ENCODE measurements at regions not wholly inside any gene's neighbourhood (a gene's known extent, or its start where the extent isn't known, plus 50 kb on each side); places are given as distances from the start of the nearest gene placed in this dataset.
A peak's percentile ranks its signal among the peaks of the same experiment; 100 is the strongest.

DNA sequence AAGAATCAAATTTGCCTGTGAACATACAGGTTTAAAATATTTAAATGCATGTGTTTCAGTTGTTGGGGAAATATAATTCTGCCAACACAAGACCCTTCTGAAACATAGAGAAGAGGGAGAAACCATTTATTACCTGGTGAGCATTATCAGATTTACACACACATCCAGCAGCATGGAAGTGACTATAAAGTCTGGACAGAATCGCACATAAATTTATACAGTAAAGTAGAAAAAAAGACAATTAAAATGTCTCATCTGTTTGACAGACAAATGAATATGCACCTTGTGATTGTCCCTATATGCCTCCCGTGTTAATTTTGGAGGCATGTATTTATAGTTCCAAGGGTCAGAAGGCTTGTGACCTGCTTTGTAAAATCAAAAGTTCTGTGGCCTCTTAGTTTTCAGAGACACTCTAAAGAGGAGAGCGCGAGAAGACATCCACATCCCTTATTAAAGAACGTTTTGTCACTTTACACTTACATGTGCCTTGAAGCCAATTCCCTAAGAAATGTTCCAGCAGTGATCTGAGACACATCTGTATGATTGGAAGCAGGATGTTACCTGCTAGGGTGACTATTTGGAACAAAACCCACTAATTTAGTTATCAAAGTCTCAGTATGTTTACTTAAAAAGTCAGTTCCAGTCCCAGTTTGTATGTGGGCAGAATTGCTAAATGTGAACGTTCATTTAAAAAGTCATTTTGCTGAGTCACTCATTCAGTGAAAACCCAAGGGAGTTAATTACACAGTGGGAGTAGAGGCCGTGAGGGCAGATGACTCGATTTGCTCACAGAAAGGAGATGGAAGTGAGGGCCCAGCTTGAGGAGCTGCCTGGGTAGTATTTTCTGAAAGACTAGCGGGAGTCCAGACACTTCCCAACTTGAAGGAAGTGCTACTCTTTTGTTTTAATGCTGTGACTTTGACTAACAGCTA, 527.6 kb upstream of the MEX3C start:
- no peak for DNase-seq (ENCODE audit: low read depth in 2 of 2)

DNA sequence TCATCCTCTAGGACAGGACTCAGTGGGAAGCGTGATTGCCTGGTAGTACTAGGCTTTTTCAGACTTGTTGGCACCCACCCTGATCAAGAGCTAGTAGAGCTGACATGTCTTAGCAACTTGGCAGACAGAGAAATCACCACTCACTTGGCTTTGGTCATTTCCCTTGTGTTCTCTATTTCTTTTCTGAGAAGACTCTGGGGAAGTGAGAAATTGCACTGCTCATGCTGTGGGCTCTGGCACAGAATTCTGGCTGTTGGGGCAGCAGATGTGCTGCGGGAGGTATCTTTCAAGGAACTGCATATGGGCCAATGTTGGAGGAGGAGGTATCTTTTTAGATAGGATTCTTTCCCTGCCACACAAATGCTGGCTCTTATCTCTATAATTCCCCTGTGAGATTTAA, 529.1 kb upstream of the MEX3C start:
- DNase-seq (ENCODE audit: low read depth in 2 of 2) = no peak

DNA sequence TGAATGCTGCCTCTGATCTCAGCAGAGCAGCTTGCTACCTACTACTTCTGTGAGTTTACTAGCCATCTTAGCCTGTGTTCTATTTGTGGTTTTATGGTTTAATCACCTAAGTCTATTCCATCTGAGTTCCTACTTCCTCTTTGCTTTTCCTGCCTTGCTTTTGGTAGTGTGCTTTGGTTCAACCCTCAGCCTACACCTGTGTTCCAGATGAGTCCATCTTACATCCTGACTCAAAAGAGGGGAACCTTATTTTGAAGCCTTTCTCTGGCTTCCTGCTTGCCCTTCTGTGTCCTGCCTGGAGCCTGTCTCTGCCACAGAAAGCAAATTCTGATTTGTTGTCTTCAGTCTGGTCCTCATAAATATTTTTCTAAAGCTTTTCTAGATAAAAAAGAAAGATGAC, 530.3 kb upstream of the MEX3C start:
- DNase-seq (ENCODE audit: low read depth in 2 of 2) = no peak

DNA sequence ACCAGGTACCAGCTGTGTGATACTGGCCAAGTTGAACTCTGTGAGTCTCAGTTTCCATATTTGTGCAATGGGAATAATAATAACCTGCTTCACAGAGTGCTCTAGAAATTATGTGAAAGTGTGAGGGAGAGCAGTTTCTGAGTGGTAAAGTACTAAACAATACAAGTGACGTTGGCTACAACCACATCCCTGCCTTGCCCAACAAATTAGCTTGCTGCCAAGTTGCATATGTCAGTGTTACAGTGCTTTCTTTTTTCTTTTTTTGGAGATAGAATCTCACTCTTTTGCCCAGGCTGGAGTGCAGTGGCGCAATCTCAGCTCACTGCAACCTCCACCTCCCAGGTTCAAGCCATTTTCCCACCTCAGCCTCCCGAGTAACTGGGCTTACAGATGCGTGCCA, 533.6 kb upstream of the MEX3C start:
- no peak for DNase-seq (ENCODE audit: low read depth in 2 of 2)

DNA sequence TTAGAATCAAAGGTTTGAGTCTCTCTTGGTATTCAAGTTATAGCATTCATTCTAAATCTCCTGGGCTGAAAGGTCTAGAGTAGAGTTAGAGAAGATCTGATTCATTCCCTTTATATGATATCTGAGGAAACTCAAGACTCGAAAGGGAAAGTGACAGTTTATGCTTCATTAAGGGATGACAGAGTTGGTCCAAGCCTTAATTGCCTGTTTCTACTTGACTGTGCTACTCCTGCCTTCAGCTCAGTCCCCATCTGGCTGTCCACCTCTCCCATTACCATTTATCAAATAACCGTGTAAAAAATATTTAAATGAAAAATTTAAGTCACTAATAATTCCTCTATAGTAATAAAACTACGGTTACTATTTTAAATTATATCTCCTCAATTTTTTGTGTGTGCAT, 537.1 kb upstream of the MEX3C start:
- no peak for DNase-seq (ENCODE audit: low read depth in 2 of 2)

DNA sequence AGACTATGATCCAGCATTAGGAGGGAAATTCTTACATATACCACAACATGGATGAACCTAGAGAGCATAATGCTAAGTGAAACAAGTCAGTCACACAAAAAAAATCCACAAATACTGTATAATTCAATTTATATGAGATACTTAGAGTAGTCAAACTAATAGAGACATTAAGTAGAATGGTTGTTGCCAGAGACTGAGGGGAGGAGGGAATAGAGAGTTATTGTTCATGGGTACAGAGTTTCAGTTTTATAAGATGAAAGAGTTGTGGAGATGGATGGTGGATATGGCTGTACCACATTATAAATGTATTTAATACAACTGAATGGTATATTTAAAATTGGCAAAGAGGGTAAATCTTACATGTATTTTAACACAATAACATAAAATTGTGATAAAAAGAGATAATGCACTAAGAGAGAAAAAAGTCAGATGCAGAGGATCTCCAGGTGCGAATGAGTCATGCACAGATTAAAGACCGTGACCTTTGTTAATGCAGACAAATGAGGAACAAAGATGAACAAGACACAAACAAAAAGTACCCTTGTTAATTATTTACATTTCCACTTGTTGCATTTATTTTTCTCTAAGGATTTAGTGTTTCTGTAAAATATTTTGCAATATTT, 541.7 kb upstream of the MEX3C start:
- no peak for DNase-seq (ENCODE audit: low read depth in 2 of 2)

DNA sequence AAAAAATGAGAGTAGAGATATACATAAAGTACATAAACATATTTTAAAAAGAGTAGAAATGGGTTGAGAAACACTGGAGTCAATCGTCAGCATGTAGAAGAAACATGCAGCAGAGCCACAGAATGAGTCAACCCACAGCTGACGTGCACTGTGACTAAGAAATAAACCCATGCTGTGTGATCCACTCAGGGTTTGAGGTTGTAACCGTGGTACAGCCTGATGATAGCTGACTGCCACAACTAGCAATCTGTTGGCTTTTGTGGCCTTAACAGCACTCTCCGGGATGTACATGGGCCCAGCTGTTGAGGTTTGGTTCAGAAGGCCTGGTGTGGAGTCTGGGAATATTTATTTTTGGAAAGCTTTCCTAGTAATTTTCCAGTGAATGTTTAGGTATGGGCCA, 554.4 kb upstream of the MEX3C start:
- peak in 1 of 2 donors; percentile 1 for DNase-seq (ENCODE audit: low read depth in 2 of 2)

DNA sequence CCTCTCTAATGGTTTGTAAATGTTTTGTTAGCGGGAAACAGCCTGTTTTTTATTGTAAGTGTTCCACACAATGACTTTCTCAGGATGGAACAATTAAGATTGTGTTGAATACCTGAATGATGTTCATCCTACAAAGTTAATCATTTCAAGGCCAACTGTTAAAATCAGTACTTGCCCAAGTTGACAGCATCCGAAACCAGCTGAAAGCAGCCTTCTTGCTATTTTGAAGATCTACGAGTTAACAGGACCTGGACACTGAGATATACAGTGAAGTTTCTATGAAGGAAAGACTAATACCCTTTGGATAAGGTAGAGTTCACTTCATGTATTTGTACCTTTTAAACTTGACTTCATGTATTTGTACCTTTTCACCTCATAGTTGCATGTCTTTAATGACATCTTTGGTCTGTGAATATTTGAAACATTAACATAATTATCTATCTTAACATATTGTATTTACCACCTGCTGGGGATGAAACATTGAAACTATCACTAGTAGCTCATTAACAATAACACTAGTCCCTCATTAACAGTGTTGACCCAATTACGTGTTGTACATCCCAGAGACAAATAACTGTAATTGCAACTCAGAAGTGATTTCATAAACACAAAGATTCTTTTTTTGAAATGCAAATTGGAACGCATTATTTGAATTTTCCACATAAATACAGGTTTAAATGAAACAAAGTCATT, 556.0 kb upstream of the MEX3C start:
- no peak for DNase-seq (ENCODE audit: low read depth in 2 of 2)

DNA sequence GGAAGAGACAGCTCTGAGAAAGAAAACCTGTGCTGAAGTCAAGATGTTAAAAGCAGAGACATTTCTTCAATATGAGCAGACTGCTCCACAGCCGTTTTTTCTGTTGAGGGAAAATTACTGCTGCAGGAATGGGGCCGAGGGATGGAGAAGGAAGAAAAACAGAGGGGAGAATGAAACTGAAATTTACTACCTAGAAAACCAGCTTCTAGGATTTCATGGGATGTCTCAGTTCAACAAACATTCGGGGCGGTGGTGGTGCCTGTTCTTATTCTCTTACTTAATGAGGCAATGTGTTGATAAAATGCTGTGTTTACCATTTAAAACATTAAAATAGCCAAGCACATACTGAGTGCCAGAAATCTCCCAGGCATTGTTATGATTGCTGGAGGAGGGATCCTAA, 557.1 kb upstream of the MEX3C start:
- DNase-seq (ENCODE audit: low read depth in 2 of 2) = no peak

DNA sequence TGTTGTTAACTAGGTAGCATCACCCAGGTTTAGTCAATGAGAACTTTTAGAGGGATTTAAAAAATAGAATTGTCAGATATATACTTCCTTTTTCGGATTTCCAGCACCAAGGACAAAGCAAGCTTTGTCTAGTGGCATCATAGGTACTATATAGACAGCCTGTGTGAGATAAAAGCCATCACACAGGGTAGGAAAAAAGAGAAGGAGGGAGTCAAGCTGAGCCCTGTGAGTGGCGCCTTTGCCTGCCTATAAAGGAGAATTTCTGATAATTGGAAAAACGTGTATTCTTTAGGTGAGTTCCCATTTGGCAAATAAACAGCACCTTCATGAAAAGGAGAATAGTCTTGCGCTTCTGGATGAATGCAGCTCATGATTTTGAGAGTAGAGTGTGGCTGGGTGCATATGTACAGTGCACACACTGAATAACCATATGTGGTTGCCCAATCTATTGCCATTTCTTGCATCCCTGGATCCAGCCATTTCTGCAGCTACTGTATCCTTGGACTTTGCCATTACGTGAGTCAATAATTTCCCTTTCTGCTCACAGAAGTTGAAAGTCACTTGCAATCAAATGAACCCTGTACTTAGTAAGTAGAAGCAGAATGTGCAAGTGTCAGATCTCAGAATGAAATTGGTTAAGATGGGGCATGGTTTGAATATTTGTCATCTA, 559.9 kb upstream of the MEX3C start:
- no peak for DNase-seq (ENCODE audit: low read depth in 2 of 2)

DNA sequence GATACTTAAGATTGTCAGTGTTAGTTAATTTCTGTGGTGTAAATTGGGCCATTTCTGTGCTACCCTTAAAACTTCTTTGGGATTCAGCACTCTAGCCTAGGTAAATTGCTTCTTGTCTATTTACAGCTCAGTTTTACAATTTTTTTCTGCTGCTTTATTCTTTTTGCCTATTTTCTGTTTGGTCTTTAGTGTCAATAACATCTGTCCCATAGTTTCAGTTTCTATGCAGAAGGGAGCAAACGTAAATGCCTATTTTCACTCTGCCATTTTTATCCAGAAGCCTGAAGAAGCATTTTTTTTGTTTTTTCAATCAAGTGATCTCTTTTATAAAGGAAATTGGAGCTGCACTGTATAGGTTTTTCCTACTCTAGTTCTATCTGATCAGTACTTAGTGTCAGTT, 564.9 kb upstream of the MEX3C start:
- DNase-seq (ENCODE audit: low read depth in 2 of 2) = no peak

DNA sequence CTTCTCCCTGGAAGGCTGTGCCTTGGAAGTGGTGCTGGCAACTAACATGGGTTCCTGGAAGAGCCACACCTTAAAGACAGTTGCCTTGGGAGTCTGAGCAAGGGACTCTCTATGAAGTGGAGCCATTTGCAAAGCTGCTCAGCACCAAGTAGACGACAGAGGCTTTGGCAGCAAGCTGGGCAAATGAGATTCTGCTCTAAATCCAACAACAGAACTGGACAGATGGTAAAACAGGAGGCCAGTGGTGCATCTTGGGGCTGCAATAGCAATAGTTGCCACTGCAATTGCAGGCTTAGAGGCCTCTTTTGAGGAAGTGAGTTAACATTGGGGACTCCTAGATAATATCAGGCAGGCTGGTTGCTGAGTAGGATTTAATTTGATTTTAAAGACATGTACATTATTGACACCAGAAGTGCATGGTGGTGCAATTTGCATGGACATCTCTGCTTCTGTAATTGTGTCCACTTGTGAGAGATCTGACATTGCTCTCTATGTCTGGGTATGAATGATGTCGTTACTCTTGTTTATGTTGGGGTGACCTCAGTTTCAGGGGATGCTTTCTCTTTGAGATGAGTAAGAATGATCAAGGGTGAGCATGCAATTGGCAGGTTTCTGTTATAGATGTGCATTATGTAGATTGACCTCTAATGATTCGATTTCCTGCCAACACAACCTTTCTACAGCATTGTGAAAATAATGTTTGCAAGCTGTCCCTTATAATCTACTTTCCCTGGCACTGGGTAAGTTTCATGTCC, 568.3 kb upstream of the MEX3C start:
- DNase-seq (ENCODE audit: low read depth in 2 of 2) = no peak

DNA sequence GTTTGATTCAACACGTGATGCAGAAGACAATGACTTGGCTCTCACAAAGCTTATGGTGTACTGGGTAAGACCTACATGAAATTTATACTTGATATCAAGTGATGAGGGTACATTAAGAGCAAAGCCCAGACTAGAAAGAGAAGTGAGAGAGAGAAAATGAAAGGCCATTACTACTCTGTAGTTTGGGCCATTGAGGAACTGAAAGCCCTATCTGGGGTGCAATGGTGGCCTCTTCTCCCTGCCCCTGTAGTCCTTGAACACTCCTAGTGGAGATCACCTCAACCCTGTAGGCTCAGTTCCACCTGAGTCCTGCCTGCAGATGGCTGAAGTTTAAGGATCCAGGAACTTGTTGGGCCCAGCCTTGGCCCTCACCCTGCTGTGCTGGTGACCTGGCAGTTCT, 569.8 kb upstream of the MEX3C start:
- DNase-seq (ENCODE audit: low read depth in 2 of 2) = no peak

DNA sequence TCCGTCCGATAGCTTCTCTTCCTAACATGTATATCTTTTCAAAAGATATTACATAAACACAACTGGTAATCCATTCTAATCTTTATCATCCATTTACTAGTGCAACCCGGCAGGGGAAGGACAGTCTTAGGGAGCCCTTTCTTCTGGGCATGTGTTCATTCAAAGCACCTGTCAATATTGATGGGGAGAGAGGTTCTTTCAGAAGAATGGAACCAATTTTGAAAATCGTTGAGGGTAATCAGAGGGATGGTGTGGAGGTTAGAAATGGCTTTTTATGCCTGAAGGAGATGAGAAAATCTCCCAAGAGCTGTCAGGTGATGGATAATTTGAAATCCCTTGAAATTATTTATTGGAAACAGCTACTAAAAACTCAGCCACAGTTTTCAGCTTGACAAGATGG, 561.9 kb upstream of the DCC start:
- no peak for DNase-seq (ENCODE audit: low read depth in 2 of 2)

DNA sequence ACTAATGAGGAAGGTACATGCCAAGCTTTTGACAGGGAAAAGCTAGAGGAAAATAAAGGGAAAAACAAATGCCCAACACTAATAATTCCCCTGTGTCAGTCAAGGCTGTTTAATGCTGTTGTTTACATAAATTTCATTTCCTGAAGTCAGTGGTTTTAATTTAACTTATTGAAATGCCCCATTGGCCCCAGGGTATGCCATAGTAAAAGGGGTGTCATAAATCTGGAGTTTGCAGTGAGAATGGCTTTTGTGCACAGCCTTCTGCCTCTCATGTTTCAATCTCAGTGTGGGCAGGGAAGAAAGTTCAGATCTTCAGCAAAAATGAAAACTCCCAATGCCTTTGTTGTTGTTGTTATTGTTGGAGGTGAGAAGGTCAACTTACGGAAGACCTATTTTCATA, 550.1 kb upstream of the DCC start:
- no peak for DNase-seq (ENCODE audit: low read depth in 2 of 2)

DNA sequence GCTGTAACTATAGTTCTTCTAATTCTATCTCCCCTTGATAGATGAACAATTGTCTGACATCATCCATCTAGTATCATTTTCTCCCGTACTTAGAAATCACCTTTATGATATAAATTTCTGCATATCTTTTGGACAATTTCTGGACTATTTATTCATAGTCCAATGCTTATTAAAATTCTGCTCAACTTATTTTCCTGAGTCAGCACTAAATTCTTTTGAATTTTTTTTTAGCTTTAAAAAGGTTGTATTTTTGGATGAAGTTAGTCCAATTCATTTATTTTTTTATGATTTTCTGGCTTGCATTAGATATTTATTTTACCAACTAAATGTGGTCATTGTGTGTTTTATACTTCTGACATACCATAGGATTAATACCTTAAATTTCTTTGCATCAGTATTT, 538.5 kb upstream of the DCC start:
- no peak for DNase-seq (ENCODE audit: low read depth in 2 of 2)

DNA sequence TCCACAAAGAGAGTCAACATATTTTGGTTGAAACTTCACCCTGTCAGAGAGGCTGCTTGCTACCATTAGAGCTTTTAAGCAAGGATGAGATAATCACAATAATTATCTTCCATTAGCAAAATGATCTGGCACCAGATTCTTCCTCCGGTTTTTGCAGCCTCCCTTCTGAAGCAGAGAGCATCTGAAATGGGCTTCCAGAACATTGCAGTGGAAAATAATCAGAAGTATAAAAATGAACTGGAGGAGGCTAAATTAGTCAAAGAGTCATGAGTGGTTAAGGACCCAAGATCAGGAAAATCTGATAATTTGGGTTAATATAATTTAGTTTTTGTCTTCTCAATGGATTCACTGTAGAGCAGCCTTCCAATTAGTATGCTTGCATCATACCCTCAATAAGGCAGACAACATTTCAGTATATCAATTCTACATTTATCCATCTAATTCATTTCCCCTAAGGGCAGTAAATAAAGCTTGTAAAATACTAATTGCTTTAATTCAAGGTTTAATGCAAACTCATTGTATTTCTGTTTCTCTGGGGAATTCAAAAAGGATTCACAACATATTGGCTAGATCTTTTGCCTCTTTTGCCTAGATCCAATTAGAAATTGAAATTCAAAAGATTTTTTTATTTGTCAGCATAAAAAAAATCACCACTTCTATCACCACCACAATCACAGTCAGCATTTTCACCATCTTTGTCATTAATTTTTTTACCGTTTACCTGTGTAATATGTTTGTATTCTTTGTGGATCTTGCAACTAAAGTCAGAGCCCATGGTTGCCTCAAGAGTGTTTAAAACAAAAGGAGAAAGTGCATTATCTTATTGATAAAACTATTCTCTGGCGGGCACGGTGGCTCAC, 537.2 kb upstream of the DCC start:
- DNase-seq (ENCODE audit: low read depth in 2 of 2) = no peak

DNA sequence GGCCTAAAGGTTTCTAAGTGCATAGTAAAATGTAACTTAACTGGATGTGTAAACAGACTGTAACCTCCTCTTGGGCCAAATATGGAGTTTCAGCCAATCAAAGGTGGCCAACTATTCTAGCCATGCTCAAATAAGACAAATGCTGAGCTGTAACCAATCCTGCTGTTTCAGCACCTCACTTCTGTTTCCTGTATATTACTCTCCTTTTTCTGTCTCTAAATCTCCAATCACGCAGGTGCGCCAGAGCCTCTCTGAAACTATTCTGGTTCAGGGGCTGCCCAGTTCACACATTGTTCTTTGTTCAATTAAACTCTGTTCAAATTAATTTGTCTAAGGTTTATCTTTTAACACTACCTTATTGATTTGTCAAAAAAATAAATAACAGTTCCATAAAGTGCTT, 532.7 kb upstream of the DCC start:
- no peak for DNase-seq (ENCODE audit: low read depth in 2 of 2)

DNA sequence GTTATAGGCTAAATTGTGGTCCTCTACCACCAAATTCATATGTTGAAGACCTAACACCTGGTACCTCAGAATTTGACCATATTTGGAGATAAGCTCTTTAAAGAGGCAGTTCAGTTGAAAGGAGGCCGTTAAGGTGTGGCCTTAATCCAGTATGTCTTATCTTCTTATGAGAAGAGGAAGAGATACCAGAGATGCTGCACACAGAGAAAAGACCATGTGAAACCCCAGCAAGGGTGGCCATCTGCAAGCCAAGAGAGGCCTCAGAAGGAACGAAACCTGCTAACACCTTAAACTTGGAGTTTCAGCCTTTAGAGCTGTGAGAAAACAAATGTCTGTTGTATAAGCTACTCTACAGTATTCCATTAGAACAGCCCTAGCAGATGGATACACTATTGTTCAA, 528.1 kb upstream of the DCC start:
- no peak for DNase-seq (ENCODE audit: low read depth in 2 of 2)

DNA sequence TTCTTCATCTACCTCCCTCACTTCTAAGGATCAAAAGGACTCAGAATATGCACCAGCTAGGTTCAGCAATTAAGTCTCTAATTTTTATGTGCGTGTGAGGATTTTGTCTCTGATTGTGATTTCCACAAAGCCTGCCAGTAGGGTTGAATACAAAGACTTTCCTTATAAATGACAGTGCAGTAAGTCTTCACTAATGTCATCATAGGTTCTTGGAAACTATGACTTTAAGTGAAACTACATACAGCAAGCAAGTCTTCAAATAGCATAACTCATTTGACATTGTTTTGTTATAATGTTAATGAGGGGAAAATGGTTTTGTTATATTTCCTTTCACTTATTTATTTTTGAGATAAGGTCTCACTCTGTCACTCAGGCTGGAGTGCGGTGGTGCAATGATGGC, 526.3 kb upstream of the DCC start:
- no peak for DNase-seq (ENCODE audit: low read depth in 2 of 2)

DNA sequence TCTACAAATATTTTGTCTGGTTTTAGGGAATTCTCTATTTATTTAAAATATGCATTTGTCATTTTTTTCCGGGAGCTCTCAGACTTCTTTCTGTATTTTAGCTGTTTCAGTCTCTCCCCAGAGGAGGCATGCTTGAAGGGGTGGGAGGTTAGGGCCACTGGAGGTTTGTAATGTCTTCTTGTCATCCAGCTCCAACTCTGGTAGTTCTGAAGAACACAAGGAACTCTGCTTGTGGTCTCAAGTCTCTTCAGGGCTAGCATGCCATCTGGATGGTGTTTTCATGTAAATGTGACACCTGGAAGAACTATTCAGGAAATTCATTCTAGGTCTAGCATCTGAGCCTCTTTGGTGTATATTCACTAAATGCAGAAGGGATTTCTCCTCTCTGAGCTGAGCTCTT, 518.4 kb upstream of the DCC start:
- DNase-seq (ENCODE audit: low read depth in 2 of 2) = no peak

Measured in stimulated activated CD8-positive, alpha-beta memory T cell treated with anti-CD3 and anti-CD28 coated beads, Interleukin-15, amount 100 ng/mL, for 48 hours (primary cell).